ENCODE measurements at regions not wholly inside any gene's neighbourhood (a gene's known extent, or its start where the extent isn't known, plus 50 kb on each side); places are given as distances from the start of the nearest gene placed in this dataset.

- DNase-seq (ENCODE audit: low read depth in 3 of 3) = no peak
Observed at GRCh38 chr2:144595279-144595678, 75.4 kb upstream of the ZEB2 start.

GRCh38 chr2:144593803-144594202, 73.9 kb upstream of the ZEB2 start:
- DNase-seq (ENCODE audit: low read depth in 3 of 3) = no peak

GRCh38 chr2:144592500-144593256, 72.8 kb upstream of the ZEB2 start:
- DNase-seq (ENCODE audit: low read depth in 3 of 3) = no peak

GRCh38 chr2:144587306-144587705, 67.4 kb upstream of the ZEB2 start:
- DNase-seq (ENCODE audit: low read depth in 3 of 3) = no peak

- DNase-seq (ENCODE audit: low read depth in 3 of 3) = no peak
Observed at GRCh38 chr2:144586476-144586875, 66.6 kb upstream of the ZEB2 start.

GRCh38 chr2:144583741-144584453, 64.0 kb upstream of the ZEB2 start:
- peak in 1 of 3 donors; percentile 5 for DNase-seq (ENCODE audit: low read depth in 3 of 3)

GRCh38 chr2:144583381-144583729, 63.4 kb upstream of the ZEB2 start:
- no peak for DNase-seq (ENCODE audit: low read depth in 3 of 3)

GRCh38 chr2:144582651-144583380, 62.9 kb upstream of the ZEB2 start:
- no peak for DNase-seq (ENCODE audit: low read depth in 3 of 3)

GRCh38 chr2:144580521-144581161, 60.7 kb upstream of the ZEB2 start:
- DNase-seq (ENCODE audit: low read depth in 3 of 3) = no peak

GRCh38 chr2:144579556-144579955, 59.6 kb upstream of the ZEB2 start:
- no peak for DNase-seq (ENCODE audit: low read depth in 3 of 3)

- DNase-seq (ENCODE audit: low read depth in 3 of 3) = no peak
Observed at GRCh38 chr2:144578099-144578498, 58.2 kb upstream of the ZEB2 start.

GRCh38 chr2:144572977-144573376, 53.1 kb upstream of the ZEB2 start:
- no peak for DNase-seq (ENCODE audit: low read depth in 3 of 3)

GRCh38 chr2:144571770-144572169, 51.9 kb upstream of the ZEB2 start:
- DNase-seq (ENCODE audit: low read depth in 3 of 3) = no peak

GRCh38 chr2:144570566-144570965, 50.6 kb upstream of the ZEB2 start:
- no peak for DNase-seq (ENCODE audit: low read depth in 3 of 3)
